ENCODE measurements at regions not wholly inside any gene's neighbourhood (a gene's known extent, or its start where the extent isn't known, plus 50 kb on each side); places are given as distances from the start of the nearest gene placed in this dataset.

- TF ChIP-seq CTCF (IDR thresholded peaks at IDR 0.05; ENCODE audit: borderline replicate concordance, extremely low read depth, insufficient read depth): no peak
- Histone ChIP-seq H3K27me3 (ENCODE audit: control insufficient read depth, insufficient read depth, low read length) (no peaks in the 10 kb centered on the region), H3K27ac (ENCODE audit: low read depth in 2 of 2, low read length in 2 of 2) (no peak overlapping the region), H3K9me3 (ENCODE audit: control insufficient read depth in 2 of 3, insufficient read depth in 1 of 3, low read length in 3 of 3) (no peaks in the 10 kb centered on the region), H3K9ac (ENCODE audit: low read length in 3 of 3) (no peak overlapping the region), H3K4me3 (ENCODE audit: low read length in 3 of 3) (no peak overlapping the region), H3K36me3 (ENCODE audit: control insufficient read depth in 2 of 3, insufficient read depth in 3 of 3, low read length in 3 of 3) (no peaks in the 10 kb centered on the region), H3K4me1 (ENCODE audit: control insufficient read depth in 2 of 3, insufficient read depth in 2 of 3, low read depth in 1 of 3, low read length in 3 of 3) (peaks cover 0 to 40% (median 14%) of the 10 kb centered on the region in 3 donors)
- intact Hi-C loops (cut with DNase I): no loop called here
- DNase-seq: no peak
- FAIRE-seq: no peak
Observed at GRCh38 chr4:13988353-13989305, 361.1 kb upstream of the BOD1L1 start.

- intact Hi-C loops (cut with DNase I): no loop called here
- no peak for TF ChIP-seq CTCF (IDR thresholded peaks at IDR 0.05; ENCODE audit: borderline replicate concordance, extremely low read depth, insufficient read depth)
- peaks cover 0 to 45% (median 14%) of the 10 kb centered on the region in 3 donors for H3K4me1 ChIP-seq (ENCODE audit: control insufficient read depth in 2 of 3, insufficient read depth in 2 of 3, low read depth in 1 of 3, low read length in 3 of 3)
- no peaks in the 10 kb centered on the region for H3K36me3 ChIP-seq (ENCODE audit: control insufficient read depth in 2 of 3, insufficient read depth in 3 of 3, low read length in 3 of 3)
- FAIRE-seq (no peak), DNase-seq (no peak)
- H3K9me3 ChIP-seq (ENCODE audit: control insufficient read depth in 2 of 3, insufficient read depth in 1 of 3, low read length in 3 of 3): no peaks in the 10 kb centered on the region
- no peaks in the 10 kb centered on the region for H3K27me3 ChIP-seq (ENCODE audit: control insufficient read depth, insufficient read depth, low read length)
- H3K27ac ChIP-seq (ENCODE audit: low read depth in 2 of 2, low read length in 2 of 2): peak overlapping the region in 1 of 2 donors; percentile 37
- no peak overlapping the region for H3K9ac ChIP-seq (ENCODE audit: low read length in 3 of 3)
- H3K4me3 ChIP-seq (ENCODE audit: low read length in 3 of 3): no peak overlapping the region
Observed at GRCh38 chr4:13989501-13989900, 362.0 kb upstream of the BOD1L1 start.

GRCh38 chr4:13990596-13991589, 363.4 kb upstream of the BOD1L1 start:
- no peak overlapping the region for H3K4me3 ChIP-seq (ENCODE audit: low read length in 3 of 3)
- FAIRE-seq: peak; percentile 54
- H3K27me3 ChIP-seq (ENCODE audit: control insufficient read depth, insufficient read depth, low read length): no peaks in the 10 kb centered on the region
- TF ChIP-seq CTCF (IDR thresholded peaks at IDR 0.05; ENCODE audit: borderline replicate concordance, extremely low read depth, insufficient read depth): no peak
- DNase-seq: peak in 4 of 5 donors; percentile 28 to 72 (median 52)
- H3K9me3 ChIP-seq (ENCODE audit: control insufficient read depth in 2 of 3, insufficient read depth in 1 of 3, low read length in 3 of 3): no peaks in the 10 kb centered on the region
- H3K4me1 ChIP-seq (ENCODE audit: control insufficient read depth in 2 of 3, insufficient read depth in 2 of 3, low read depth in 1 of 3, low read length in 3 of 3): peaks cover 0 to 33% (median 10%) of the 10 kb centered on the region in 3 donors
- no peaks in the 10 kb centered on the region for H3K36me3 ChIP-seq (ENCODE audit: control insufficient read depth in 2 of 3, insufficient read depth in 3 of 3, low read length in 3 of 3)
- peak overlapping the region in 1 of 3 donors; percentile 49 for H3K9ac ChIP-seq (ENCODE audit: low read length in 3 of 3)
- peak overlapping the region; percentile 84 to 95 for H3K27ac ChIP-seq (ENCODE audit: low read depth in 2 of 2, low read length in 2 of 2)
- intact Hi-C loops (cut with DNase I): no loop called here
